OCI-LY7 (cell line): ENCODE measurements at regions not wholly inside any gene's neighbourhood (a gene's known extent, or its start where the extent isn't known, plus 50 kb on each side); places are given as distances from the start of the nearest gene placed in this dataset.

Experiments used
- BruUV-seq: library from RNA; stranded (reverse); fragments of 400-500 nt; replicated peaks from 2 replicates; lab custom pipeline; 2021; lab: Mats Ljungman, UMichigan
- CTCF ChIA-PET: fragments of 300-600 bp; sonication (Branson Sonifier 250); formaldehyde crosslinking; loops from one replicate; lab custom pipeline; 2022; ENCODE audit warnings: antibody characterized with exemption; ENCODE audit not compliant: unreplicated experiment; lab: Charles Lee
- POLR2A ChIA-PET: fragments of 300-600 bp; sonication (Branson Sonifier 250); formaldehyde crosslinking; loops from one replicate; lab custom pipeline; 2022; ENCODE audit warnings: antibody characterized with exemption; lab: Charles Lee
- DNase-seq: peaks from one replicate; pipeline ENCODE4 v3.0.0-alpha.2; 2015; ENCODE audit warnings: low spot score
- H2AFZ ChIP-seq: fragments of 200-600 bp; sonication (generic), shearing (Covaris generic); 2 replicates; pipeline ENCODE4 v1.6.1; 2014; ENCODE audit warnings: mild to moderate bottlenecking, antibody characterized with exemption, low read length, moderate library complexity
- H3K27ac ChIP-seq: fragments of 200-600 bp; sonication (generic); 2 replicates; pipeline ENCODE4 v1.5.1; 2014; ENCODE audit warnings: mixed run types, low read depth, mild to moderate bottlenecking, moderate library complexity, low read length, inconsistent platforms; ENCODE audit not compliant: poor library complexity, severe bottlenecking
- H3K36me3 ChIP-seq: fragments of 200-600 bp; sonication (generic); 2 replicates; pipeline ENCODE4 v1.6.1; 2014; ENCODE audit warnings: mild to moderate bottlenecking, antibody characterized with exemption, low read length, moderate library complexity, mixed read lengths; ENCODE audit not compliant: insufficient read depth
- H3K4me1 ChIP-seq: fragments of 200-600 bp; sonication (generic); 2 replicates; pipeline ENCODE4 v1.5.1; 2014; ENCODE audit warnings: mild to moderate bottlenecking, low read length; ENCODE audit not compliant: insufficient read depth, poor library complexity, severe bottlenecking
- H3K4me2 ChIP-seq: fragments of 200-600 bp; sonication (generic); 2 replicates; pipeline ENCODE4 v1.6.1; 2014; ENCODE audit warnings: mild to moderate bottlenecking, low read length
- H3K4me3 ChIP-seq: fragments of 200-600 bp; sonication (generic); 2 replicates; pipeline ENCODE4 v1.5.1; 2014; ENCODE audit warnings: mild to moderate bottlenecking, low read depth, low read length; ENCODE audit not compliant: poor library complexity, severe bottlenecking
- H3K79me2 ChIP-seq: fragments of 200-600 bp; sonication (generic); 2 replicates; pipeline ENCODE4 v1.6.1; 2016; ENCODE audit warnings: low read depth, mild to moderate bottlenecking, low read length, moderate library complexity, mixed read lengths; ENCODE audit not compliant: insufficient read depth
- H3K9me2 ChIP-seq: fragments of 200-600 bp; sonication (generic); 2 replicates; pipeline ENCODE4 v1.6.1; 2016; ENCODE audit warnings: mild to moderate bottlenecking, low read length, mixed read lengths; ENCODE audit not compliant: insufficient read depth
- H3K9me3 ChIP-seq: fragments of 200-600 bp; sonication (generic); 2 replicates; pipeline ENCODE4 v1.6.1; 2014; ENCODE audit warnings: mild to moderate bottlenecking, mixed run types, low read length, mixed read lengths
- H4K20me1 ChIP-seq: fragments of 200-600 bp; sonication (generic); 2 replicates; pipeline ENCODE4 v1.6.1; 2014; ENCODE audit warnings: mild to moderate bottlenecking, antibody characterized with exemption, low read length, moderate library complexity, mixed read lengths; ENCODE audit not compliant: insufficient read depth
- CTCF ChIP-seq: fragments of 200-600 bp; sonication (generic); conservative IDR thresholded peaks from 2 replicates; pipeline ENCODE4 v1.5.1; 2014; ENCODE audit warnings: mild to moderate bottlenecking, antibody characterized with exemption, low read length, moderate library complexity, mixed read lengths
- EZH2phosphoT487 ChIP-seq: fragments of 200-600 bp; sonication (generic); IDR thresholded peaks from 2 replicates; pipeline ENCODE4 v1.6.1; 2018; ENCODE audit warnings: low read depth, borderline replicate concordance, mild to moderate bottlenecking, mixed run types, antibody characterized with exemption, low read length, moderate library complexity, mixed read lengths
- intact Hi-C: fragments of 100-400 bp; cut with micrococcal nuclease; formaldehyde crosslinking; loops from one replicate; pipeline ENCODE4 v1.10.0; 2022; ENCODE audit not compliant: unreplicated experiment

- DNase-seq = no peak
- Histone ChIP-seq H3K27ac (no peak overlapping the region), H3K79me2 (no peaks in the 10 kb centered on the region), H3K9me3 (no peaks in the 10 kb centered on the region), H3K4me1 (no peaks in the 10 kb centered on the region), H3K4me3 (no peak overlapping the region), H4K20me1 (no peaks in the 10 kb centered on the region), H3K9me2 (no peaks in the 10 kb centered on the region), H3K36me3 (no peaks in the 10 kb centered on the region), H3K4me2 (no peak overlapping the region), H2AFZ (no peak overlapping the region)
- intact Hi-C loops = no loop called here
- POLR2A ChIA-PET = no interaction called here
- no TSS peak for BruUV-seq
- CTCF ChIA-PET = no interaction called here
- no peak for TF ChIP-seq EZH2phosphoT487
- no peak for TF ChIP-seq CTCF
Observed at GRCh38 chr2:83331810-83332209, 1127.3 kb downstream of the SUCLG1 start.

- Histone ChIP-seq H3K4me2 (no peak overlapping the region), H4K20me1 (no peaks in the 10 kb centered on the region), H3K27ac (no peak overlapping the region), H3K4me1 (no peaks in the 10 kb centered on the region), H3K9me2 (no peaks in the 10 kb centered on the region), H3K36me3 (no peaks in the 10 kb centered on the region), H2AFZ (no peak overlapping the region), H3K79me2 (no peaks in the 10 kb centered on the region), H3K9me3 (no peaks in the 10 kb centered on the region), H3K4me3 (no peak overlapping the region)
- intact Hi-C loops = no loop called here
- BruUV-seq = no TSS peak
- ChIA-PET CTCF (no interaction called here), POLR2A (interaction anchor here (0.8 kb wide), 1 partner anchor 24 kb away, joined by 4 read pairs; no protein-coding TSS in a partner anchor)
- no peak for DNase-seq
- TF ChIP-seq CTCF (no peak), EZH2phosphoT487 (no peak)
Observed at GRCh38 chr2:83323038-83323437, 1136.0 kb downstream of the SUCLG1 start.

- H3K9me3 ChIP-seq = no peaks in the 10 kb centered on the region
- no peaks in the 10 kb centered on the region for H3K4me1 ChIP-seq
- no peaks in the 10 kb centered on the region for H4K20me1 ChIP-seq
- no peaks in the 10 kb centered on the region for H3K36me3 ChIP-seq
- no peak for DNase-seq
- no peak overlapping the region for H3K4me3 ChIP-seq
- no TSS peak for BruUV-seq
- H3K9me2 ChIP-seq = no peaks in the 10 kb centered on the region
- H3K79me2 ChIP-seq = no peaks in the 10 kb centered on the region
- intact Hi-C loops = no loop called here
- H2AFZ ChIP-seq = no peak overlapping the region
- no peak for TF ChIP-seq CTCF
- TF ChIP-seq EZH2phosphoT487 = no peak
- H3K27ac ChIP-seq = no peak overlapping the region
- no peak overlapping the region for H3K4me2 ChIP-seq
- ChIA-PET POLR2A (no interaction called here), CTCF (no interaction called here)
Observed at GRCh38 chr2:83320053-83320452, 1139.0 kb downstream of the SUCLG1 start.
